Trophoblast cell (in vitro differentiated cells and primary cell): ENCODE measurements at regions not wholly inside any gene's neighbourhood (a gene's known extent, or its start where the extent isn't known, plus 50 kb on each side); places are given as distances from the start of the nearest gene placed in this dataset.

Experiments used
- DNase-seq, 2 donors: peaks; one replicate each; pipeline ENCODE4 v3.0.0-alpha.2; 2016
- H2AFZ ChIP-seq: 2 replicates; pipeline ENCODE4 v1.6.1; 2013; ENCODE audit warnings: low read length, moderate library complexity, mild to moderate bottlenecking; ENCODE audit not compliant: insufficient read depth, poor library complexity
- H2AK5ac ChIP-seq: 2 replicates; pipeline ENCODE4 v1.6.1; 2013; ENCODE audit warnings: mild to moderate bottlenecking, low read length
- H2BK120ac ChIP-seq: 2 replicates; pipeline ENCODE4 v1.6.1; 2013; ENCODE audit warnings: low read length, mild to moderate bottlenecking, moderate library complexity; ENCODE audit not compliant: insufficient read depth, poor library complexity
- H2BK12ac ChIP-seq: 2 replicates; pipeline ENCODE4 v1.6.1; 2013; ENCODE audit warnings: mild to moderate bottlenecking, low read length, moderate library complexity
- H2BK5ac ChIP-seq: 2 replicates; pipeline ENCODE4 v1.6.1; 2013; ENCODE audit warnings: low read length, low read depth, moderate library complexity, mild to moderate bottlenecking; ENCODE audit not compliant: poor library complexity
- H3K14ac ChIP-seq: 2 replicates; pipeline ENCODE4 v1.6.1; 2013; ENCODE audit warnings: mild to moderate bottlenecking, low read length
- H3K18ac ChIP-seq: 2 replicates; pipeline ENCODE4 v1.6.1; 2013; ENCODE audit warnings: mild to moderate bottlenecking, low read length
- H3K23ac ChIP-seq: 2 replicates; pipeline ENCODE4 v1.6.1; 2013; ENCODE audit warnings: low read length
- H3K27ac ChIP-seq: 2 replicates; pipeline ENCODE4 v1.5.1; 2013; ENCODE audit warnings: low read depth, mild to moderate bottlenecking, inconsistent platforms, low read length, moderate library complexity
- H3K27me3 ChIP-seq: 2 replicates; pipeline ENCODE4 v1.6.1; 2013; ENCODE audit warnings: inconsistent platforms, mild to moderate bottlenecking, low read length, moderate library complexity; ENCODE audit not compliant: insufficient read depth
- H3K36me3 ChIP-seq, 2 experiments: 1 replicate in 1 of 2; 2 replicates in 1 of 2; pipeline ENCODE4 v1.6.1; 2013; ENCODE audit warnings: low read length in 2 of 2, mild to moderate bottlenecking in 2 of 2, moderate library complexity in 1 of 2; ENCODE audit not compliant: insufficient read depth in 2 of 2, control insufficient read depth in 1 of 2
- H3K4ac ChIP-seq: 2 replicates; pipeline ENCODE4 v1.6.1; 2013; ENCODE audit warnings: low read depth, mild to moderate bottlenecking, low read length, moderate library complexity
- H3K4me1 ChIP-seq, 2 experiments: 1 replicate in 1 of 2; 2 replicates in 1 of 2; pipeline ENCODE4 v1.6.1; 2013; ENCODE audit warnings: low read length in 2 of 2, mild to moderate bottlenecking in 2 of 2, moderate library complexity in 1 of 2; ENCODE audit not compliant: insufficient read depth in 2 of 2, control insufficient read depth in 1 of 2
- H3K4me2 ChIP-seq: 2 replicates; pipeline ENCODE4 v1.6.1; 2013; ENCODE audit warnings: inconsistent platforms, mild to moderate bottlenecking, low read length, moderate library complexity
- H3K4me3 ChIP-seq: 2 replicates; pipeline ENCODE4 v1.5.1; 2013; ENCODE audit warnings: mild to moderate bottlenecking, low read depth, low read length, inconsistent platforms
- H3K79me1 ChIP-seq: one replicate; pipeline ENCODE4 v1.6.1; 2013; ENCODE audit warnings: low read length
- H3K79me2 ChIP-seq: 2 replicates; pipeline ENCODE4 v1.6.1; 2013; ENCODE audit warnings: low read length, mild to moderate bottlenecking; ENCODE audit not compliant: control insufficient read depth, insufficient read depth, poor library complexity
- H3K9ac ChIP-seq: 2 replicates; pipeline ENCODE4 v1.6.1; 2013; ENCODE audit warnings: mild to moderate bottlenecking, low read length
- H3K9me3 ChIP-seq: 2 replicates; pipeline ENCODE4 v1.6.1; 2013; ENCODE audit warnings: low read depth, mild to moderate bottlenecking, control low read depth, inconsistent platforms, low read length; ENCODE audit not compliant: insufficient read depth
- H4K12ac ChIP-seq: 2 replicates; pipeline ENCODE4 v1.6.1; 2013; ENCODE audit warnings: low read depth, mild to moderate bottlenecking, low read length, moderate library complexity
- H4K8ac ChIP-seq: 2 replicates; pipeline ENCODE4 v1.6.1; 2013; ENCODE audit warnings: low read depth, mild to moderate bottlenecking, low read length, moderate library complexity
- H4K91ac ChIP-seq: one replicate; pipeline ENCODE4 v1.6.1; 2013; ENCODE audit warnings: low read depth, mild to moderate bottlenecking, low read length, moderate library complexity
- WGBS: extraction: QIAGEN DNeasy Blood & Tissue Kit; methylation state at CpG from one replicate; pipeline ENCODE4 v1.1.7; 2013; ENCODE audit warnings: missing lambda C conversion rate; ENCODE audit not compliant: insufficient read length, insufficient coverage; ENCODE audit errors: extremely low coverage; 5-methylcytosine and 5-hydroxymethylcytosine counted together

DNA sequence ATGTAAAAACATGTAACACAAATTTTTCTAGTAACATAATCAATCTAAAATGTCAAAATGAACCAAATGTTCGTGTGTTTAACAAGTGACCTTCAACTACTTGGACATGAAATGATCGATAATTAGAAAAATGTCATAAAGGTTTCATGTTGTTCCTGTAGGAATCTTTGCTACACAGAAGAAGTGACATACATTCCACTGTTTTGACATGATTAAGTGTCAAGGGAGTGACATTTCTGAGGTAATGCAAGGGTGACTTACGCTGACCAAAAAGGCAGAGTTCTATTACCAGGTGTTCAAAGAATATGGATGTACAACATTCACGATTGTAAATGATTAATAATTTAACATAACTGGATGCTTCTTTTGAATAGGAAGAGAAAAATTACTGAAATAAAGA lies 131.1 kb upstream of the ROBO1 start:
- H3K4ac ChIP-seq: no peak overlapping the region
- no peaks in the 10 kb centered on the region for H3K4me1 ChIP-seq
- no peak overlapping the region for H3K4me2 ChIP-seq
- no peak overlapping the region for H4K12ac ChIP-seq
- H2AFZ ChIP-seq: no peak overlapping the region
- H3K14ac ChIP-seq: no peak overlapping the region
- H2BK12ac ChIP-seq: no peak overlapping the region
- DNase-seq: no peak
- no CpG with 5 or more reads among the region's 4 CpGs for WGBS
- no peak overlapping the region for H3K9ac ChIP-seq
- no peaks in the 10 kb centered on the region for H3K36me3 ChIP-seq
- no peaks in the 10 kb centered on the region for H3K79me2 ChIP-seq
- H4K8ac ChIP-seq: no peak overlapping the region
- no peak overlapping the region for H3K27ac ChIP-seq
- H4K91ac ChIP-seq: no peak overlapping the region
- H3K4me3 ChIP-seq: no peak overlapping the region
- no peak overlapping the region for H2AK5ac ChIP-seq
- H2BK5ac ChIP-seq: no peak overlapping the region
- H2BK120ac ChIP-seq: no peak overlapping the region
- no peaks in the 10 kb centered on the region for H3K9me3 ChIP-seq
- no peaks in the 10 kb centered on the region for H3K79me1 ChIP-seq
- no peak overlapping the region for H3K23ac ChIP-seq
- H3K18ac ChIP-seq: no peak overlapping the region
- H3K27me3 ChIP-seq: no peaks in the 10 kb centered on the region

DNA sequence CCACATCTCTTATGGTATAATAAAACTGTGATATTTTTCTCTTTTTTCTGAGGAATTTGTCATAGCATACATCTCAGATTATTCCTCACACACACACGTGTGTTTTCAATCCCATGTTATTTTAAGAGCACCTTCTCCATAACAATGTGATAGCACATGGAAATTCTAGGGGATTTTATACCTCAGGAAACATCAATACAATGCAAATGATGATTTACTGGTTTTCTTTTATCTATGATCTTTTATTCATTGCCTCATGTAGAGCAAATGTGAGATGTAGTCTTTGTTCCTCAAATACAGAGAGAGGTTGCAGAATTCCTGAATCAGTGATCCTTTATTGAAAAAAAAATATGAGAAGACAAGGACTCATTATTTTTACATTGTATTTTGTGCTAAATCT lies 128.3 kb upstream of the ROBO1 start:
- Histone ChIP-seq H2AK5ac (no peak overlapping the region), H3K9me3 (no peaks in the 10 kb centered on the region), H2BK120ac (no peak overlapping the region), H3K4me3 (no peak overlapping the region), H4K91ac (no peak overlapping the region), H3K9ac (no peak overlapping the region), H3K18ac (no peak overlapping the region), H2AFZ (no peak overlapping the region), H4K8ac (no peak overlapping the region), H3K14ac (no peak overlapping the region), H3K4me2 (no peak overlapping the region), H3K79me1 (no peaks in the 10 kb centered on the region), H2BK12ac (no peak overlapping the region), H3K79me2 (no peaks in the 10 kb centered on the region), H2BK5ac (no peak overlapping the region), H3K23ac (no peak overlapping the region), H3K4me1 (no peaks in the 10 kb centered on the region), H4K12ac (no peak overlapping the region), H3K27ac (no peak overlapping the region), H3K27me3 (no peaks in the 10 kb centered on the region), H3K36me3 (no peaks in the 10 kb centered on the region), H3K4ac (no peak overlapping the region)
- DNase-seq: no peak
- WGBS: no CpG with 5 or more reads among the region's 1 CpG

DNA sequence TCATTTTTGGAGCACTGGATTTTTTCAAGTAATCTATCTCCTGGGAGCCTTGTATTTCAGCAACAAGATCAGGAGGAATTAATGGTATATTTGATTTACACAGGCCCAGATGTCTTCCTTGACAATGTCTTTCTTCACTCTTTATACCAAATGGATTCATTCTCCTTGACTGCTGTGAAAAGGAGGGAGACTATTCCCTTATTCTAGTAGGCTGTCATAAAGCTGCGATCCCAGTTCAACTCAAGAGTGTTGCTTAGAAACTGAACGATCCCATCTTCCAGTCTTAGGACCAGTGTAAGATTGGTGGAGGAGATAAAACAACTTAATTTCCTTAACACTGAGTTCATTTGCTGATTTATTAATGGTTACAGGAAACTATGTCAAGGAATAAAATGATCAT lies 119.4 kb upstream of the ROBO1 start:
- Histone ChIP-seq H3K79me2 (no peaks in the 10 kb centered on the region), H3K18ac (no peak overlapping the region), H4K8ac (no peak overlapping the region), H3K14ac (no peak overlapping the region), H3K9me3 (no peaks in the 10 kb centered on the region), H3K23ac (no peak overlapping the region), H2BK120ac (no peak overlapping the region), H2AFZ (no peak overlapping the region), H3K9ac (no peak overlapping the region), H4K12ac (no peak overlapping the region), H3K27me3 (no peaks in the 10 kb centered on the region), H3K4me3 (no peak overlapping the region), H2BK5ac (no peak overlapping the region), H2AK5ac (no peak overlapping the region), H3K27ac (no peak overlapping the region), H3K4me1 (no peaks in the 10 kb centered on the region), H3K79me1 (no peaks in the 10 kb centered on the region), H3K4ac (no peak overlapping the region), H4K91ac (no peak overlapping the region), H3K4me2 (no peak overlapping the region), H2BK12ac (no peak overlapping the region), H3K36me3 (no peaks in the 10 kb centered on the region)
- no peak for DNase-seq
- WGBS: no CpG with 5 or more reads among the region's 2 CpGs

DNA sequence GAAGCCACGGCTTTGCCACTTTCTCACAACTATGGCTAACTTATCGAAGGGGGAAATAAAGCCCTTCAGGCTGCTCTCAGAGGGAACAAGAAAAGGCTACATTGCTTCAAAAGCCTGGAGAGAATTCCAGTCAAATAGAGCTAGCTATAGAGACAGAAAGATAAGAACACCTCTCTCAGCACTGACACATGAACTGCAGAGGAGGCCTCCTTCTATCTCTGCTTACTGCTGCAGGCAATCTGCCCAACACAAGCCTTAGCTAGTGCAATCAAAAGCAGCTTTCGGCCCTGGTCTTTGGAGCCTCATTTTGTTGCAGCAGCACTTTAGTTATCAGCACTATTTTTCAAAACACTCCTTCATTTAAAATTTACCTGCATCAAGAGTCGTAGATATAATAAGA lies 118.4 kb upstream of the ROBO1 start:
- Histone ChIP-seq H3K14ac (no peak overlapping the region), H3K18ac (no peak overlapping the region), H2BK12ac (no peak overlapping the region), H3K4me2 (no peak overlapping the region), H3K79me1 (no peaks in the 10 kb centered on the region), H2BK5ac (no peak overlapping the region), H2AFZ (no peak overlapping the region), H3K36me3 (no peaks in the 10 kb centered on the region), H3K79me2 (no peaks in the 10 kb centered on the region), H3K9me3 (no peaks in the 10 kb centered on the region), H2BK120ac (no peak overlapping the region), H3K4me3 (no peak overlapping the region), H4K91ac (no peak overlapping the region), H3K4ac (no peak overlapping the region), H4K12ac (no peak overlapping the region), H3K27ac (no peak overlapping the region), H2AK5ac (no peak overlapping the region), H3K4me1 (no peaks in the 10 kb centered on the region), H4K8ac (no peak overlapping the region), H3K9ac (no peak overlapping the region), H3K23ac (no peak overlapping the region), H3K27me3 (no peaks in the 10 kb centered on the region)
- peak in 1 of 2 donors; percentile 5 for DNase-seq
- no CpG with 5 or more reads among the region's 4 CpGs for WGBS
